ENCODE measurements at regions not wholly inside any gene's neighbourhood (a gene's known extent, or its start where the extent isn't known, plus 50 kb on each side); places are given as distances from the start of the nearest gene placed in this dataset.

- Histone ChIP-seq H3K27me3 (no peaks in the 10 kb centered on the region), H3K4me1 (no peaks in the 10 kb centered on the region), H3K4me3 (no peak overlapping the region), H3K9me3 (no peaks in the 10 kb centered on the region), H3K27ac (no peak overlapping the region), H3K36me3 (ENCODE audit: low read depth, missing control alignments) (no peaks in the 10 kb centered on the region)
- WGBS, 2 donors = 50 to 54% methylated on average over 6 of the region's 6 CpGs
- no peak for DNase-seq
- intact Hi-C loops (cut with DNase I; ENCODE audit: low total_unique reads) = no loop called here
- TF ChIP-seq CTCF (IDR thresholded peaks at IDR 0.05) (no peak), POLR2A (IDR thresholded peaks at IDR 0.05) (no peak)
Observed at GRCh38 chr6:71082033-71082650, 125.3 kb upstream of the B3GAT2 start.

- Histone ChIP-seq H3K27ac (no peak overlapping the region), H3K4me1 (no peaks in the 10 kb centered on the region), H3K27me3 (no peaks in the 10 kb centered on the region), H3K9me3 (no peaks in the 10 kb centered on the region), H3K36me3 (ENCODE audit: low read depth, missing control alignments) (no peaks in the 10 kb centered on the region), H3K4me3 (no peak overlapping the region)
- 69% methylated on average over 6 of the region's 6 CpGs for WGBS, 2 donors
- intact Hi-C loops (cut with DNase I; ENCODE audit: low total_unique reads) = no loop called here
- DNase-seq = no peak
- TF ChIP-seq POLR2A (IDR thresholded peaks at IDR 0.05) (no peak), CTCF (IDR thresholded peaks at IDR 0.05) (no peak)
Observed at GRCh38 chr6:71083308-71083820, 126.5 kb upstream of the B3GAT2 start.

- WGBS, 2 donors = 66 to 77% methylated on average over 3 of the region's 3 CpGs
- intact Hi-C loops (cut with DNase I; ENCODE audit: low total_unique reads) = no loop called here
- Histone ChIP-seq H3K36me3 (ENCODE audit: low read depth, missing control alignments) (no peaks in the 10 kb centered on the region), H3K27me3 (no peaks in the 10 kb centered on the region), H3K9me3 (no peaks in the 10 kb centered on the region), H3K27ac (no peak overlapping the region), H3K4me3 (no peak overlapping the region), H3K4me1 (no peaks in the 10 kb centered on the region)
- TF ChIP-seq POLR2A (IDR thresholded peaks at IDR 0.05) (no peak), CTCF (IDR thresholded peaks at IDR 0.05) (no peak)
- DNase-seq = no peak
Observed at GRCh38 chr6:71088166-71088565, 131.3 kb upstream of the B3GAT2 start.

GRCh38 chr6:71090217-71090616, 133.4 kb upstream of the B3GAT2 start:
- no peak overlapping the region for H3K4me3 ChIP-seq
- H3K9me3 ChIP-seq = no peaks in the 10 kb centered on the region
- no peak for DNase-seq
- H3K27me3 ChIP-seq = no peaks in the 10 kb centered on the region
- TF ChIP-seq POLR2A (IDR thresholded peaks at IDR 0.05) (no peak), CTCF (IDR thresholded peaks at IDR 0.05) (no peak)
- no peak overlapping the region for H3K27ac ChIP-seq
- WGBS, 2 donors = 86 to 87% methylated on average over 4 of the region's 4 CpGs
- H3K36me3 ChIP-seq (ENCODE audit: low read depth, missing control alignments) = no peaks in the 10 kb centered on the region
- intact Hi-C loops (cut with DNase I; ENCODE audit: low total_unique reads) = no loop called here
- no peaks in the 10 kb centered on the region for H3K4me1 ChIP-seq

- no peak overlapping the region for H3K4me3 ChIP-seq
- no peaks in the 10 kb centered on the region for H3K4me1 ChIP-seq
- H3K9me3 ChIP-seq = no peaks in the 10 kb centered on the region
- no peak for DNase-seq
- TF ChIP-seq POLR2A (IDR thresholded peaks at IDR 0.05) (no peak), CTCF (IDR thresholded peaks at IDR 0.05) (no peak)
- H3K36me3 ChIP-seq (ENCODE audit: low read depth, missing control alignments) = no peaks in the 10 kb centered on the region
- no peaks in the 10 kb centered on the region for H3K27me3 ChIP-seq
- intact Hi-C loops (cut with DNase I; ENCODE audit: low total_unique reads) = no loop called here
- no peak overlapping the region for H3K27ac ChIP-seq
- WGBS, 2 donors = 85% methylated on average over 5 of the region's 5 CpGs
Observed at GRCh38 chr6:71091167-71091566, 134.3 kb upstream of the B3GAT2 start.

All from testis (tissue), 2 donors.